Heart left ventricle (tissue), 13 donors: ENCODE measurements at regions not wholly inside any gene's neighbourhood (a gene's known extent, or its start where the extent isn't known, plus 50 kb on each side); places are given as distances from the start of the nearest gene placed in this dataset.

ENCODE experiments used
- CTCF ChIP-seq, 12 donors: fragments of 200-600 bp; sonication (generic) in 4 of 12; IDR thresholded peaks; one replicate each; pipeline versions ENCODE4 v1.5.0 to v1.8.0; 2018 to 2022; ENCODE audit warnings: antibody characterized with exemption in 12 of 12, mild to moderate bottlenecking in 5 of 12
- POLR2A ChIP-seq, 2 donors: fragments of 450-650 bp; IDR thresholded peaks; one replicate each; pipeline ENCODE4 v1.6.1; 2017; ENCODE audit warnings: antibody characterized with exemption in 2 of 2, mild to moderate bottlenecking in 2 of 2, moderate library complexity in 2 of 2
- donor health status: ischemic (EF 13 %, LVEDD 7.1; RV severe dilation, severe dysfunction).
- donor health status: DM: no; HTN: yes; CAD: no.
- donor health status: DM: no; HTN: no; CAD: no.
- donor health status: ischemic (EF 25% LVEDD 6.9; RV normal size, moderate dysfunction).
- donor health status: ischemic (EF 25% LVEDD 5.7; RV mildly dilated, moderate dysfunction).
- donor health status: ischemic (EF 35%, LVEDD 5.7; RV mildly dilated, moderate dysfunction).
- donor health status: nonischemic (EF 11% LVEDD 7.7; RV severe dilation, severe dysfunction).
- donor health status: DM: yes; HTN: yes; CAD: no.
- donor health status: PGD.
- donor health status: ischemic (EF 29% LVEDD 5.4; RV normal size, mild dysfunction).
- donor health status: nonischemic (EF 23%, LVEDD 6.1; RV moderate dilation, normal function).

GRCh38 chr9:19947996-19948395 is 159.2 kb upstream of the SLC24A2 start:
- TF ChIP-seq POLR2A (IDR thresholded peaks at IDR 0.05), result no peak
- TF ChIP-seq CTCF (IDR thresholded peaks at IDR 0.05), result no peak
